ENCODE measurements at regions not wholly inside any gene's neighbourhood (a gene's known extent, or its start where the extent isn't known, plus 50 kb on each side); places are given as distances from the start of the nearest gene placed in this dataset.

GRCh38 chr5:4036861-4037260, 441.2 kb downstream of the IRX1 start:
- no peak overlapping the region for H3K4me3 ChIP-seq
- no peaks in the 10 kb centered on the region for H3K36me3 ChIP-seq
- no peak for TF ChIP-seq CTCF (IDR thresholded peaks at IDR 0.05)
- FAIRE-seq (no peak), DNase-seq (no peak), ATAC-seq (no peak)
- no peak overlapping the region for H3K27ac ChIP-seq
- no peaks in the 10 kb centered on the region for H3K9me3 ChIP-seq
- 63 to 76% methylated on average over 5 of the region's 5 CpGs for WGBS, 2 donors
- H3K27me3 ChIP-seq = peaks cover 0 to 5% (median 0%) of the 10 kb centered on the region in 4 donors
- H3K4me1 ChIP-seq = no peaks in the 10 kb centered on the region
- intact Hi-C loops (cut with DNase I) = no loop called here

- Histone ChIP-seq H3K27ac (no peak overlapping the region), H3K27me3 (no peaks in the 10 kb centered on the region), H3K36me3 (no peaks in the 10 kb centered on the region), H3K9me3 (no peaks in the 10 kb centered on the region), H3K4me3 (no peak overlapping the region), H3K4me1 (no peaks in the 10 kb centered on the region)
- DNase-seq (no peak), ATAC-seq (no peak), FAIRE-seq (no peak)
- intact Hi-C loops (cut with DNase I) = no loop called here
- WGBS, 2 donors = 46 to 61% methylated on average over 8 of the region's 8 CpGs
- TF ChIP-seq CTCF (IDR thresholded peaks at IDR 0.05) = no peak
These were observed 443.4 kb downstream of the IRX1 start for GRCh38 chr5:4038994-4039393.

- ATAC-seq = no peak
- H3K4me3 ChIP-seq = no peak overlapping the region
- intact Hi-C loops (cut with DNase I) = no loop called here
- FAIRE-seq = no peak
- no peak for DNase-seq
- H3K4me1 ChIP-seq = no peaks in the 10 kb centered on the region
- H3K27me3 ChIP-seq = no peaks in the 10 kb centered on the region
- no peak overlapping the region for H3K27ac ChIP-seq
- WGBS, 2 donors = 40 to 50% methylated on average over 2 of the region's 2 CpGs
- H3K9me3 ChIP-seq = no peaks in the 10 kb centered on the region
- TF ChIP-seq CTCF (IDR thresholded peaks at IDR 0.05) = no peak
- H3K36me3 ChIP-seq = no peaks in the 10 kb centered on the region
These were observed 446.7 kb downstream of the IRX1 start for GRCh38 chr5:4042311-4042710.

GRCh38 chr5:4043135-4043534, 447.5 kb downstream of the IRX1 start:
- no peak for TF ChIP-seq CTCF (IDR thresholded peaks at IDR 0.05)
- Histone ChIP-seq H3K9me3 (no peaks in the 10 kb centered on the region), H3K27ac (no peak overlapping the region), H3K27me3 (no peaks in the 10 kb centered on the region), H3K4me3 (no peak overlapping the region), H3K4me1 (no peaks in the 10 kb centered on the region), H3K36me3 (no peaks in the 10 kb centered on the region)
- ATAC-seq = no peak
- FAIRE-seq = no peak
- intact Hi-C loops (cut with DNase I) = no loop called here
- DNase-seq = no peak

- no peaks in the 10 kb centered on the region for H3K4me1 ChIP-seq
- no peaks in the 10 kb centered on the region for H3K9me3 ChIP-seq
- no peaks in the 10 kb centered on the region for H3K27me3 ChIP-seq
- H3K4me3 ChIP-seq = no peak overlapping the region
- intact Hi-C loops (cut with DNase I) = no loop called here
- FAIRE-seq = no peak
- WGBS, 2 donors = 92 to 95% methylated on average over 2 of the region's 2 CpGs
- no peak for TF ChIP-seq CTCF (IDR thresholded peaks at IDR 0.05)
- no peaks in the 10 kb centered on the region for H3K36me3 ChIP-seq
- ATAC-seq = no peak
- no peak overlapping the region for H3K27ac ChIP-seq
- DNase-seq = no peak
These were observed 449.2 kb downstream of the IRX1 start for GRCh38 chr5:4044881-4045280.

Data from pancreas (tissue), 10 donors.